Ecto neural progenitor cell (in vitro differentiated cells): ENCODE measurements at regions not wholly inside any gene's neighbourhood (a gene's known extent, or its start where the extent isn't known, plus 50 kb on each side); places are given as distances from the start of the nearest gene placed in this dataset.

Experiments
- DNase-seq: peaks from one replicate; pipeline ENCODE4 v3.0.0-alpha.2; 2018; ENCODE audit warnings: low spot score

- DNase-seq = no peak
Observed at GRCh38 chr5:27276119-27276518, 237.7 kb upstream of the CDH9 start.

GRCh38 chr5:27275345-27275744 is 237.0 kb upstream of the CDH9 start:
- no peak for DNase-seq

- DNase-seq = no peak
Observed at GRCh38 chr5:27269766-27270165, 231.4 kb upstream of the CDH9 start.

GRCh38 chr5:27267209-27267824 is 228.9 kb upstream of the CDH9 start:
- DNase-seq = no peak

- no peak for DNase-seq
Observed at GRCh38 chr5:27266184-27266583, 227.8 kb upstream of the CDH9 start.

GRCh38 chr5:27257696-27258095 is 219.3 kb upstream of the CDH9 start:
- DNase-seq = no peak

- no peak for DNase-seq
Observed at GRCh38 chr5:27252911-27253310, 214.5 kb upstream of the CDH9 start.

- no peak for DNase-seq
Observed at GRCh38 chr5:27242258-27242626, 203.9 kb upstream of the CDH9 start.

GRCh38 chr5:27241564-27242257 is 203.3 kb upstream of the CDH9 start:
- DNase-seq = no peak

GRCh38 chr5:27240791-27241190 is 202.4 kb upstream of the CDH9 start:
- no peak for DNase-seq

- DNase-seq = no peak
Observed at GRCh38 chr5:27234916-27235315, 196.5 kb upstream of the CDH9 start.

- DNase-seq = no peak
Observed at GRCh38 chr5:27221410-27221809, 183.0 kb upstream of the CDH9 start.

- no peak for DNase-seq
Observed at GRCh38 chr5:27220752-27221151, 182.4 kb upstream of the CDH9 start.

GRCh38 chr5:27217977-27218376 is 179.6 kb upstream of the CDH9 start:
- no peak for DNase-seq

- DNase-seq = no peak
Observed at GRCh38 chr5:27217155-27217956, 179.0 kb upstream of the CDH9 start.

- no peak for DNase-seq
Observed at GRCh38 chr5:27216367-27216950, 178.1 kb upstream of the CDH9 start.

- no peak for DNase-seq
Observed at GRCh38 chr5:27208051-27208450, 169.7 kb upstream of the CDH9 start.

GRCh38 chr5:27191786-27192510 is 153.6 kb upstream of the CDH9 start:
- no peak for DNase-seq

- no peak for DNase-seq
Observed at GRCh38 chr5:27172693-27173092, 134.3 kb upstream of the CDH9 start.

GRCh38 chr5:27171761-27172261 is 133.4 kb upstream of the CDH9 start:
- DNase-seq = no peak

GRCh38 chr5:27158775-27159174 is 120.4 kb upstream of the CDH9 start:
- DNase-seq = no peak

GRCh38 chr5:27158171-27158570 is 119.8 kb upstream of the CDH9 start:
- no peak for DNase-seq
